ENCODE measurements at regions not wholly inside any gene's neighbourhood (a gene's known extent, or its start where the extent isn't known, plus 50 kb on each side); places are given as distances from the start of the nearest gene placed in this dataset.

GRCh38 chr5:159713254-159713653 lies 203.0 kb upstream of the ADRA1B start:
- DNase-seq: no peak

- DNase-seq: no peak
These were observed 202.5 kb upstream of the ADRA1B start for GRCh38 chr5:159713773-159714172.

- no peak for DNase-seq
These were observed 190.8 kb upstream of the ADRA1B start for GRCh38 chr5:159725475-159725874.

- DNase-seq: no peak
These were observed 189.1 kb upstream of the ADRA1B start for GRCh38 chr5:159727167-159727566.

- DNase-seq: no peak
These were observed 186.0 kb upstream of the ADRA1B start for GRCh38 chr5:159730285-159730684.

- DNase-seq: no peak
These were observed 184.1 kb upstream of the ADRA1B start for GRCh38 chr5:159732220-159732619.

- no peak for DNase-seq
These were observed 181.9 kb upstream of the ADRA1B start for GRCh38 chr5:159734366-159734765.

- DNase-seq: no peak
These were observed 181.2 kb upstream of the ADRA1B start for GRCh38 chr5:159735036-159735435.

GRCh38 chr5:159735749-159736660 lies 180.3 kb upstream of the ADRA1B start:
- DNase-seq: no peak

GRCh38 chr5:159736844-159737243 lies 179.4 kb upstream of the ADRA1B start:
- no peak for DNase-seq

- DNase-seq: no peak
These were observed 179.0 kb upstream of the ADRA1B start for GRCh38 chr5:159737263-159737662.

- DNase-seq: no peak
These were observed 174.4 kb upstream of the ADRA1B start for GRCh38 chr5:159741829-159742322.

- no peak for DNase-seq
These were observed 173.0 kb upstream of the ADRA1B start for GRCh38 chr5:159743234-159743633.

- no peak for DNase-seq
These were observed 169.6 kb upstream of the ADRA1B start for GRCh38 chr5:159746707-159747106.

- no peak for DNase-seq
These were observed 167.1 kb upstream of the ADRA1B start for GRCh38 chr5:159749146-159749545.

- DNase-seq: no peak
These were observed 166.1 kb upstream of the ADRA1B start for GRCh38 chr5:159750226-159750625.

- DNase-seq: no peak
These were observed 164.8 kb upstream of the ADRA1B start for GRCh38 chr5:159751459-159751858.

- no peak for DNase-seq
These were observed 163.5 kb upstream of the ADRA1B start for GRCh38 chr5:159752622-159753275.

- DNase-seq: no peak
These were observed 158.1 kb upstream of the ADRA1B start for GRCh38 chr5:159758189-159758588.

- no peak for DNase-seq
These were observed 156.4 kb upstream of the ADRA1B start for GRCh38 chr5:159759791-159760290.

- DNase-seq: no peak
These were observed 153.4 kb upstream of the ADRA1B start for GRCh38 chr5:159762921-159763320.

GRCh38 chr5:159763562-159763961 lies 152.7 kb upstream of the ADRA1B start:
- DNase-seq: no peak

- DNase-seq: no peak
These were observed 151.8 kb upstream of the ADRA1B start for GRCh38 chr5:159764283-159765134.

Measured in activated CD4-positive, alpha-beta T cell treated with anti-CD3 and anti-CD28 coated beads, Interleukin-2, amount 50 U/mL, for 48 hours (primary cell).